Effector memory CD8-positive, alpha-beta T cell (primary cell): ENCODE measurements at regions not wholly inside any gene's neighbourhood (a gene's known extent, or its start where the extent isn't known, plus 50 kb on each side); places are given as distances from the start of the nearest gene placed in this dataset.

Source experiments
- ATAC-seq: fragments of 150-1000 bp; cut with Tn5 transposase; replicated peaks from 2 replicates; pipeline ENCODE4 v1.10.0; 2021; ENCODE audit warnings: mild to moderate bottlenecking, moderate library complexity
- DNase-seq, 3 experiments: peaks; one replicate each; pipeline ENCODE4 v3.0.0; 2021
- H3K27ac Mint-ChIP-seq, 2 donors: one replicate each; pipeline ENCODE4 v1.8.0; 2022; ENCODE audit warnings: mild to moderate bottlenecking in 2 of 2, mixed read lengths in 2 of 2, moderate library complexity in 2 of 2
- H3K27me3 Mint-ChIP-seq, 2 donors: one replicate each; pipeline ENCODE4 v1.8.0; 2022; ENCODE audit warnings: mixed read lengths in 2 of 2
- H3K36me3 Mint-ChIP-seq: one replicate; pipeline ENCODE4 v1.8.0; 2022; ENCODE audit warnings: mild to moderate bottlenecking, moderate library complexity, mixed read lengths; ENCODE audit not compliant: insufficient read depth
- H3K4me1 Mint-ChIP-seq, 2 donors: one replicate each; pipeline ENCODE4 v1.8.0; 2022; ENCODE audit warnings: low read depth in 2 of 2, mixed read lengths in 2 of 2
- H3K4me3 Mint-ChIP-seq, 2 donors: one replicate each; pipeline ENCODE4 v1.8.0; 2022; ENCODE audit warnings: mild to moderate bottlenecking in 2 of 2, mixed read lengths in 2 of 2, moderate library complexity in 2 of 2
- H3K9me3 Mint-ChIP-seq, 2 donors: one replicate each; pipeline ENCODE4 v1.8.0; 2022; ENCODE audit warnings: mixed read lengths in 2 of 2

DNA sequence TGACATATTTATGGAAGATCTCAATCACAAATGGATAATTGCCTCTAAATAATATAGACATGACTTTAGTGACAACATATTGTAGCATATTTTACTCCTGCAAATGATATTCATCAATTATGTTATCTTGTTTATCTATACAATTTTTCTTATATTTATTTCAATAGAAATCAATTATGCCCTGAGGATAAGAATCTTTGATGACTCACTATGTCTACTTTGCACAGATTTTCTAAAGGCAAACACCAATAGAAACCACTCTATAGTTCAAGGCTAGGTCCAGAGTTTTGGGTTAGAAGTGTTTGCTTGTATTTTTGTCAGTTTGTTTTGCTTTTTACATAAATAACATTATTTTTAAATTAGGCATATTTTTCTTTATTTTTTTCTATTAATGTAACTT, 879.0 kb downstream of the LTN1 start:
- Mint-ChIP-seq H3K36me3 (no peaks in the 10 kb centered on the region), H3K9me3 (peaks cover 7 to 8% of the 10 kb centered on the region in 2 donors), H3K27ac (no peak overlapping the region), H3K4me3 (no peak overlapping the region), H3K4me1 (no peaks in the 10 kb centered on the region), H3K27me3 (no peaks in the 10 kb centered on the region)
- DNase-seq (no peak), ATAC-seq (no peak)

DNA sequence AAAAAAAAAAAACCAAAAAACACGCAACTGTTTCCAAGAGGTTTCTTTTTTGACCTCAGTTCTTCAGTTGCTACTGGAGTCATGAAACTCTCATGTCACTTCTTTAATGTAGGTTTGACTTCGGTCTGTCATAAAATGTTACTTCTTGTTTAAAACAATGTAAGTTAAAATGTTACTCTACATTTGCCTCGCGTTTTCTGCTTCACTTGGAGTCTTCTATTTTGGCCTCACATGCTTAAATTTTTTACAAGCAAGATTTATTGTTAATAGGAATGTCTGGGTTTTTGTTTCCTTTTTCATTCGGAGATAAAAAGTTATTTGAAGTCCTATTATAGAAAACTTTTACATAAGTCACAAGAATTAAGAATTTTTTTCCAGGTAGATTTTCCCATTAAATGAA, 880.2 kb downstream of the LTN1 start:
- Mint-ChIP-seq H3K27ac (no peak overlapping the region), H3K36me3 (no peaks in the 10 kb centered on the region), H3K4me3 (no peak overlapping the region), H3K4me1 (no peaks in the 10 kb centered on the region), H3K9me3 (peaks cover 0 to 8% of the 10 kb centered on the region in 2 donors), H3K27me3 (no peaks in the 10 kb centered on the region)
- no peak for DNase-seq
- ATAC-seq = no peak

DNA sequence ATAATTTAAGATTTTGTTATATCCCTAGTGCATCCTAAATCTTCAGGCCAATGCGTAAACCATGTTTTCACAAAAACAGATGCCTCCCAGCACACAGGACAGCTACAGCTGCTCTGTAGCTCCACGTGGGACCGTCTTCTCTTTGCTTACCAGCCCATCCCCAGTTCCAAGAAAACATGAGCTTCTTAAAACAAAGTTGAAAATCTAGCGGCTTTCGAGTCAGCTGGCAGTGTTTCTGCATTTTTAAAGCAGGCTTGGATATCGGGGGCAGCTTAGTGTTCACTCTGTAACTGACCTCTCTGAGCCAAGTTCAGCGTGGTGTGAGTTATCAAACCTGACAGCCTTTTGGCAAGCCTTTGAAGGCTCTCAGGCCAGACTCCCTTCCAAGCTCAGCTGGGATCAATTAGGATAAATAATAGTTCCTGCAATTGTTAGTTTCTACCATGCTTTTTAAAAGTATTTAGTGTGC, 881.5 kb downstream of the LTN1 start:
- DNase-seq (no peak), ATAC-seq (no peak)
- Mint-ChIP-seq H3K4me1 (no peaks in the 10 kb centered on the region), H3K27ac (no peak overlapping the region), H3K4me3 (no peak overlapping the region), H3K36me3 (no peaks in the 10 kb centered on the region), H3K9me3 (peaks cover 6 to 8% of the 10 kb centered on the region in 2 donors), H3K27me3 (no peaks in the 10 kb centered on the region)

DNA sequence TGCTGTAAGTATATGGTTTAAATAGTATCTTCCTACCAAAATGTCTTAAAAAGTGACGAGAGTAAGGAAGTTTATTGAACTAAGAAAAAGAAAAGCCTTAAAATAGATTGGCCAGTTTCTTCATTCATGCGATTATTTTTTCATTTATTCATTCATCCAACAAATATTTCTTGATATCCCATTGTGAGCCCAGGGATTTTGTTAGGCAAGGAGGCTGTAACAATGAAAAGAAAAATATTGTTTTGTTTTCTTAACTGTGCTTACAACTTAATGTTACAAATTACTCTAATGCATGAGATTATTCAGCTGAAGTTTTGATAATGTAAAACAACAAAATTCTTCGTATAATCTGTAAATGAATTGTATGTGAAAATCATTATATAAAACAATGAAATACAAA, 882.0 kb downstream of the LTN1 start:
- no peak for DNase-seq
- no peak overlapping the region for H3K4me3 Mint-ChIP-seq
- peaks cover 6 to 7% of the 10 kb centered on the region in 2 donors for H3K9me3 Mint-ChIP-seq
- no peaks in the 10 kb centered on the region for H3K36me3 Mint-ChIP-seq
- H3K27me3 Mint-ChIP-seq = no peaks in the 10 kb centered on the region
- ATAC-seq = no peak
- H3K27ac Mint-ChIP-seq = no peak overlapping the region
- no peaks in the 10 kb centered on the region for H3K4me1 Mint-ChIP-seq

DNA sequence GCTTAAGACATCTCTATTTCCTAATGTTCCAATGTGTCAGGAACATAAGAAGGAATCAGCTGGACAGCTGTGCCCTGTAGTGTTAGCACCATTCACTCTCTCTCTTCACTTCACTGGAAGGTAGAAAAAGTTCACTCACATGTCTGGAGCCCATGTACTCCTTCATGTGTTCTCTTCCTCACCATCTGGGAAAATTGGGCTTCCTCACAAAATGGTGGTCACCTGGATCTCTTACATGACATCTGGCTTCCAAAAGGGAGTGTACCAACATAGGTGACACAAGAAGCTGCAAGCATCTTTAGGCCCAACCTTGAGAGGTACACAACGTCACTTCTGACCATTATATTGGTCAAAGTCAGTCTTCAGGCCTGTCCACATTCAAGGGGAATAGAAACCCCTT, 882.6 kb downstream of the LTN1 start:
- Mint-ChIP-seq H3K9me3 (peaks cover 6 to 7% of the 10 kb centered on the region in 2 donors), H3K27ac (no peak overlapping the region), H3K27me3 (no peaks in the 10 kb centered on the region), H3K4me1 (no peaks in the 10 kb centered on the region), H3K36me3 (no peaks in the 10 kb centered on the region), H3K4me3 (no peak overlapping the region)
- ATAC-seq (no peak), DNase-seq (no peak)

DNA sequence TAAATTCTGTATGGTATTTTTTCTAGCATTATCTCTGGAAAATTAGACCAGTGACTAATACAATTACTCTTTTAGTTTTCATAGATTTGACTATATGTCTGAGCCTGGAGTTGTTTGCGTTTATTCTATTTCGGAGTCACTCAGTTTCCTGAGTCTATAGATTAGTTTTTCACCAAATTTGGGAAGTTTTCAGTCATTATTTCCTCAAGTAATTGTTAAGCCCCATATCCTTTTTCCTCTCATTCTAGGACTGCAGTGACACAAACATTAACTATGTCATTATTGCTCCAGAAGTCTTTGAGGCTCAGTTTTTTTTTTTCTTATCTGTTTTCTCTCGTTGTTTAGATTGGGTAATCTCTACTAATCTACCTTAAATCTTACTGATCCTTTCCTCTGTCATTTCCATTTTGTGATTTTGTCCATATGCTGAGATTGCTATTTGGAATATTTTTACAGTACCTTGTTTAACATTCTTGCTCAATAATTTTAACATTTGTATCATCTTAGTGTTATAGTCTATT, 886.2 kb downstream of the LTN1 start:
- Mint-ChIP-seq H3K4me1 (no peaks in the 10 kb centered on the region), H3K9me3 (peaks cover 4 to 6% of the 10 kb centered on the region in 2 donors), H3K27ac (no peak overlapping the region), H3K36me3 (no peaks in the 10 kb centered on the region), H3K27me3 (no peaks in the 10 kb centered on the region), H3K4me3 (no peak overlapping the region)
- no peak for ATAC-seq
- DNase-seq = no peak

DNA sequence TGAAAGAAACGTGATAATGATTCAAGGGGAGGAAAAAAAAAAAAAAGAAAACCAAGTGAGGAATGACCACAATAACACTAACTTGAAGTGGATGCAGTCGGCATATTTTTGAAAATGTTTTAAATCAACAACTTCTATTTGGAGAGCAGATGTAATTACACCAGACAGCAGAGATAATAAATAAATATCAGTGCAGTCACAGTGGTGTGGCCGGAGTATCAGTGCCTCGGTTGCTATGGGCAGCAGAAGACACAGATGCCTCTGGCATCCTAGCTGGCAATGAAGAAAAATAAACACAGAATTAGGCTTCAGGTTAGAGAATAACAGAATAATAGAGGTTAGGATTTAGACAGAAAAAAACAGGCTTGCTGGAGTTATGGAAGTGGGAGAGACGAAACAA, 888.3 kb downstream of the LTN1 start:
- peaks cover 5 to 6% of the 10 kb centered on the region in 2 donors for H3K9me3 Mint-ChIP-seq
- ATAC-seq = no peak
- no peak overlapping the region for H3K27ac Mint-ChIP-seq
- no peak overlapping the region for H3K4me3 Mint-ChIP-seq
- no peaks in the 10 kb centered on the region for H3K27me3 Mint-ChIP-seq
- DNase-seq = no peak
- no peaks in the 10 kb centered on the region for H3K36me3 Mint-ChIP-seq
- H3K4me1 Mint-ChIP-seq = no peaks in the 10 kb centered on the region

DNA sequence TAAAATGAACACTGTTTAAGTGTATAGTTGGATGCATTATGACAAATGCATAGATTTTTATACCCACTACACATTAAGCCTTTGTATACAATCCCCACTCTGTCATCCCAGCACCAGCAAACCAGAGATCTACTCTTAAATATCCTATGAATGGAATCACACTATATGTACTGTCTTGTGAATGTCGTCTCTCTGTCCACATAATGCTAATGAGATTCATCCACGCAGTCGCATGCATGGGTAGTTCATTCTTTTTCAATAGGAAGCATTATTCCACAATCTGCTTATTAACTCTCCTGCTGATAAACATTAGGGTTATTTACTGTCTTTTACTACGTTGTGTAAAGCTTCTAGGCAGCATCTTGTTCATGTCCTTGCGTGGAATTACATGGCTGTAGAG, 892.3 kb downstream of the LTN1 start:
- ATAC-seq = no peak
- H3K27me3 Mint-ChIP-seq = no peaks in the 10 kb centered on the region
- peaks cover 0 to 5% of the 10 kb centered on the region in 2 donors for H3K9me3 Mint-ChIP-seq
- no peaks in the 10 kb centered on the region for H3K4me1 Mint-ChIP-seq
- no peak overlapping the region for H3K4me3 Mint-ChIP-seq
- H3K36me3 Mint-ChIP-seq = no peaks in the 10 kb centered on the region
- no peak for DNase-seq
- H3K27ac Mint-ChIP-seq = no peak overlapping the region

DNA sequence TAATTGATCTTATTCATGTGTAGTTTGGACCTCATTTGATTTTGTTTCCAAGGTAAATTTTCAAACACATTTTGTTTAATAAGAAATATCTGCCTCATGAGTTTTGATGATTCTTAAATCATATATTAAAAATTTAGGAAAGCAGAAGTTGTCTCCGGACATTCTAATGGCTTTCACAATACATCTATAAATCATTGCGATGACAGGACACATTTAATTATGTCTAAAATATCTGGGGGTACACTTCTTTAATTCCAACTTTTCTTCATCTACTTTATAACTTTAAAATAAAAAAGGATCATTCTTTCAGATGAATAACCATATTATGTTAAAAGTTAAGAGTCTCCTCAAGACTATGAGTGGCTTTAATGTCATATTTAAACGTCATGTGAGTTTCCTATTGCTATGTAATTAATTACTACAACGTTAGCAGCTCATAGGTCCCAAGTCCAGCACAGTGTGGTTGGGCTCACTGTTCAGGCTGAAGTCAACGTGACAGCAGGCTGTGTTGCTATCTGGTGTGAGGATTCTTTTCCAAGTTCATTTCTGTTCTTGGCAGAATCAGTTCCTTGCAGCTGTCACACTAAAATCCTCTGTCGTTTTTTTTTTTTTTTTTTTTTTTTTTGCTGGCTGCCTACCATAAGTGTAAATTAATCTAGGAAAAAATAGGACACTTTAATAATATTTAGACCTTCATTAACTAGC, 893.5 kb downstream of the LTN1 start:
- DNase-seq = no peak
- no peaks in the 10 kb centered on the region for H3K27me3 Mint-ChIP-seq
- H3K4me3 Mint-ChIP-seq = no peak overlapping the region
- H3K36me3 Mint-ChIP-seq = no peaks in the 10 kb centered on the region
- H3K9me3 Mint-ChIP-seq = peaks cover 0 to 5% of the 10 kb centered on the region in 2 donors
- no peak overlapping the region for H3K27ac Mint-ChIP-seq
- H3K4me1 Mint-ChIP-seq = no peaks in the 10 kb centered on the region
- ATAC-seq = no peak

DNA sequence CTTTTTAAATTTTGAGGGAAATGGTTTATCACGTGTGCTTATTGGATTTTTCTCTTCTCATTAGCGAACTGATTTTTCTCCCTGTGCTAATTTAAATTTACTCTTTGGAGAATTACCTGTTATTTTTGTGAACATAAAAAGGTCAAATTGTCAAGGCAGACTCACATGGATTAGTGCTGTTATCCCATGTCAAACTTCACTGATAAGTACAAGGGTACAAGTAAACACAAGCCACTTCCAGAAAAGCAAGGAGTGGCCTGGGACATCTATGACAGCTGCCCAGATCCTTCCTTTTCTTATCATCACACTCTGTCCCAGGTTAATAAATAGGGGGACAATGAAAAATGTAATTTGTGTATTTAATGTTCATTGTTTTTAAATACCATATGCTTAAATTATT, 901.2 kb downstream of the LTN1 start:
- Mint-ChIP-seq H3K27me3 (no peaks in the 10 kb centered on the region), H3K4me1 (no peaks in the 10 kb centered on the region), H3K36me3 (no peaks in the 10 kb centered on the region), H3K27ac (no peak overlapping the region), H3K4me3 (no peak overlapping the region), H3K9me3 (peaks cover 6 to 7% of the 10 kb centered on the region in 2 donors)
- no peak for DNase-seq
- ATAC-seq = no peak

DNA sequence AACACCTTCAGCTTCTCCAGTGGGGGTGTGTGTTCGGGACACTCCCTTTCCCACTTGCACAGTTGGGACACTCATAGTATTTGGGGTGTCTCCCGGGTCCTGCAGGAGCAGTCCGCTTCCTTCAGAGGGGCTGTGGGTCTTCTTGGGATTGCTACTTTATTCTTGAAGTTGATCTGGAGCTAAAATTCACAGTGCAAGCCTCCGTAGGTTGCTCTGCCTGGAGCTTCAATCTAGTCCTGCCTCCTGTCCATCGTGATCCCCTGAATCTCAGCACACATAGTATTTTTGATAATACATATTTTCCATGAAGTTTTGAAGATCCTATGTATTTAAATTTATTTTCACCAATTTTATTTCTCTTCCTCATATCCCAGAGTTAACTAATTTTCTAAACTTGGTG, 902.1 kb downstream of the LTN1 start:
- no peak for ATAC-seq

DNA sequence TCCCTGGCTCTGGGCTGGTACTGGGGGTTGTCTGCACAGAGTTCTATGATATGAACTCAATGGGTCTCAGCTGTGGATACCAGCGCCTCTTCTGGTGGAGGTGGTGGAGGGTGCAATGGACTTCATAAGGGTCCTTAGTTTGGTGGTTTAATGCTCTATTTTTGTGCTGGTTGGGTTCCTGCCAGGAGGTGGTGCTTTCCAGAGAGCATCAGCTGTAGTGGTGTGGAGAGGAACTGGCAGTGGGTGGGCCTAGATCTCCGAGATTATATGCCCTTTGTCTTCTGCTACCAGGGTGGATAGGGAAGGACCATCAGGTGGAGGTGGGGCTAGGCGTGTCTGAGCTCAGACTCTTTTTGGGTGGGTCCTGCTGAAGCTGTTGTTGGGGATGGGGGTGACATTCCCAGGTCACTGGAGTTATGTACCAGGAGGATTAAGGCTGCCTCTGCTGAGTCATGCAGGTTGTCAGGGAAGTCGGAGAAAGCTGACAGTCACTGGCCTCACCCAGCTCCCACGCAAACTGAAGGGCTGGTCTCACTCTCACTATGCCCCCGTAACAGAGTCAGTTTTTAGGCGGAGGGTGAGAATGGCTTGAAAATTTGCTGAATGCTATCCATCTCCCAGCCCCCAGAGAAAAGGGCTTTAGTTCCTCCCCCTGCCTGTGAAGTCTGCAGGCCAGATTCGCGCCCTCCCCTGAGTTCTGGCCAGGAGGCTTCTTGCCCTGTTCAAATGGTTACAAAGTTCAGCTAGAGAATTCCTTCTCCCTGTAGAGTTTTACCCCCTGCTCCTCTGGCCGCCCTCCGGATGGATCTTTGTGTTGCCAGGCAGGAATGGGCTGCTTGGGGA, 902.9 kb downstream of the LTN1 start:
- no peak overlapping the region for H3K4me3 Mint-ChIP-seq
- DNase-seq = no peak
- peaks cover 9% of the 10 kb centered on the region in 2 donors for H3K9me3 Mint-ChIP-seq

More for the DNA sequence above, 902.1 kb downstream of the LTN1 start:
- Mint-ChIP-seq H3K9me3 (peaks cover 9% of the 10 kb centered on the region in 2 donors), H3K27ac (no peak overlapping the region), H3K4me3 (no peak overlapping the region), H3K27me3 (no peaks in the 10 kb centered on the region), H3K4me1 (no peaks in the 10 kb centered on the region), H3K36me3 (no peaks in the 10 kb centered on the region)
- no peak for DNase-seq

DNA sequence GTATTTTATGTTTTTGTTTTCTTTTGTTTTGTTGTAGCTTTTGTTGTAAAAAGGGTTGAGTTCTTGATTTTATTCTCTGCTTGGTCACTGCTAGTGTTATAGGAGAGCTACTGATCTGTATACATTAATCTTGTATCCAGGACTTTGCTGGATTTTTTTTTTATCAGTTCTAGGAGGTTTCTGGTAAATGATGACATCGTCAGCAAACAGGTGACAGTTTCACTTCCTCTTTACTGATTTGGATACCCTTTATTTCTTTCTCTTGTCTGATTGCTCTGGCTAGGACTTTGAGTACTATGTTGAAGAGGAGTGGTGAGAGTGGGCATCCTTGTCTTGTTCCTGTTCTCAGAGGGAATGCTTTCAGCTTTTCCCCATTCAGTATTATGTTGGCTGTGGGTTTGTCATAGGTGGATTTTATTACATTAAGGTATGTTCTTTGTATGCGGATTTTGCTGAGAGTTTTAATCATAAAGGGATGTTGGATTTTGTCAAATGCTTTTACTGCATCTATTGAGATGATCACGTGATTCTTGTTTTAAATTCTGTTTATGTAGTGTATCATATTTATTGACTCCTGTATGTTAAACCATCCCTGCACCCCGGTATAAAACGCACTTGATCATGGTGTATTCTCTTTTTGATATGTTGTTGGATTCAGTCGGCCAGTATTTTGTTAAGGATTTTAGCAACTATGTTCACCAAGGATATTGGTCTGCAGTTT, 905.7 kb downstream of the LTN1 start:
- Mint-ChIP-seq H3K4me3 (no peak overlapping the region), H3K27ac (no peak overlapping the region), H3K9me3 (peaks cover 9% of the 10 kb centered on the region in 2 donors), H3K36me3 (no peaks in the 10 kb centered on the region), H3K27me3 (no peaks in the 10 kb centered on the region), H3K4me1 (no peaks in the 10 kb centered on the region)
- DNase-seq (no peak), ATAC-seq (no peak)

More for the DNA sequence above, 902.9 kb downstream of the LTN1 start:
- no peaks in the 10 kb centered on the region for H3K4me1 Mint-ChIP-seq
- ATAC-seq = no peak
- H3K27ac Mint-ChIP-seq = no peak overlapping the region
- H3K27me3 Mint-ChIP-seq = no peaks in the 10 kb centered on the region
- H3K36me3 Mint-ChIP-seq = no peaks in the 10 kb centered on the region
